ENCODE measurements at regions not wholly inside any gene's neighbourhood (a gene's known extent, or its start where the extent isn't known, plus 50 kb on each side); places are given as distances from the start of the nearest gene placed in this dataset.

DNA sequence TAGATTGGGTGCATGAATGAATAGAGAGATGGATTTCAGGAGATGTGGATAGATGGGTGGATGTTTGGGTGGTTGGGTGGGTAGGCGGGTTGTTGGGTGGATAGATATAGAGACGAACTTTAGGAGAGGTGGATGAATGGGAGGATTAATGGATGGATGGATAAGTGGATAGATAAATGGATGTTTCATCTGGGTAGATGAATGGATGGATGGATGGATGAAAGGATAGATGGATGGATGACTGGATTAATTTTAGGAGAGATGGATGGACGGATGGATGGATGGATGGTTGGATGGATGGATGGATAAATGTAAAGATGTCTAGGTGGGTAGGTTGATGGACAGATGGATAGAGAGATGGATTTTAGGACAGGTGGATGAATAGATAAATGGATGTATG, 511.3 kb downstream of the MIAT start:
- DNase-seq (ENCODE audit: low read depth, low spot score): no peak

DNA sequence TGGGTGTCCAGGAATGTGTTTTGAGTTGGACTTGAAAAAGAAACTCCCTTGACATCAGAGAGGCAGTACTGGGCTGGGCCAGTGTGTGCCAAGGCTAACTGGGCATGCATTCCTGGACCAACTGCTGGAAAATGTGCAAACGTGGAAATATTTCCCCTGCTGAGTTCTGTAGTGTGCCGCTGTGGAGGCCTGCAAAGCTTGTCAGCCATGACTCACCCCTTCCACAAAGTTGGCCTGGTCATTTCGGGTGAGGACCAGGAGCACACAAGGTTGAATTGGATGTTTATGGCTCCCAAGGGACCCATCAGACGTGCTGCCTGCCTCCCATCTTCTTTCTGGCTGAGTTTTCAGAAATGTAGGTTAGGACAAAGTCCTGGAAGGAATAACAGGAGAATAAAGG, 513.1 kb downstream of the MIAT start:
- no peak for DNase-seq (ENCODE audit: low read depth, low spot score)

DNA sequence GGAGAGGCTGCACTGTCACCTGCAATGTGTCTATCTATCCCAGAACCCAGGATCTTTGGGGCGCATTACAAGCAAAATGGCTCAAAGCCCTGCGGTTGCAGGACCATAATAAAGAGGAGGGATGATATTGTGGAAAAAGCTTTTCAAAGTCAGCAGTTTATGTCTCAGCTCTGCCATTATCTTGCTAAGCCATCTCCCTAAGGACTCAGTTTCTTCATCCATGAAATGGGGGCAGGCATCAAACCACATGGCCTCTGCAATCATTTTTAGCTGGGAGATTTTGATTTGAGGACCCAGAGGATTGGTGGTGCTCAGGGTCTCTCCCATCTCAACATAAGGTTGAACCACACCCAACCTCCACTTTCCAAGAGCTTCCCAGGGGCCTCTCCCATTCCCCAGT, 513.8 kb downstream of the MIAT start:
- no peak for DNase-seq (ENCODE audit: low read depth, low spot score)

DNA sequence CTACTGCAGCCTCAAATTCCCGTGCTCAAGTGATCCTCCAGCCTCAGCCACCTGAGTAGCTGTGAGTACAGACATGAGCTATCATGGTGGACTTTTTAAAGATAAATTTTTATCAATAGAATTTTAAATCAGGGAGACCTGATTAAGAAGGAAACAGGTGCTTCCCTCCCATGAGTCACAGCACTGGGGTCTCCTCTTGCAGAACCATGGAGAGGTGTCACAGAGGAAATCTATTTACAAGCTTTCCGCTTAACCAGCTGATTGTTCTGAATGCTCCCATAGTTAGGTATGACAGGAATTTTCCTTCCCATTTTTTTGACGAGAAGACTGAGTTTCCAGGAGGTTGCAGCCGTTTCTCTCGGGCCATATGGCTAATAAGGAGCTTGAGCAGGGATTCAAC, 516.1 kb downstream of the MIAT start:
- no peak for DNase-seq (ENCODE audit: low read depth, low spot score)

DNA sequence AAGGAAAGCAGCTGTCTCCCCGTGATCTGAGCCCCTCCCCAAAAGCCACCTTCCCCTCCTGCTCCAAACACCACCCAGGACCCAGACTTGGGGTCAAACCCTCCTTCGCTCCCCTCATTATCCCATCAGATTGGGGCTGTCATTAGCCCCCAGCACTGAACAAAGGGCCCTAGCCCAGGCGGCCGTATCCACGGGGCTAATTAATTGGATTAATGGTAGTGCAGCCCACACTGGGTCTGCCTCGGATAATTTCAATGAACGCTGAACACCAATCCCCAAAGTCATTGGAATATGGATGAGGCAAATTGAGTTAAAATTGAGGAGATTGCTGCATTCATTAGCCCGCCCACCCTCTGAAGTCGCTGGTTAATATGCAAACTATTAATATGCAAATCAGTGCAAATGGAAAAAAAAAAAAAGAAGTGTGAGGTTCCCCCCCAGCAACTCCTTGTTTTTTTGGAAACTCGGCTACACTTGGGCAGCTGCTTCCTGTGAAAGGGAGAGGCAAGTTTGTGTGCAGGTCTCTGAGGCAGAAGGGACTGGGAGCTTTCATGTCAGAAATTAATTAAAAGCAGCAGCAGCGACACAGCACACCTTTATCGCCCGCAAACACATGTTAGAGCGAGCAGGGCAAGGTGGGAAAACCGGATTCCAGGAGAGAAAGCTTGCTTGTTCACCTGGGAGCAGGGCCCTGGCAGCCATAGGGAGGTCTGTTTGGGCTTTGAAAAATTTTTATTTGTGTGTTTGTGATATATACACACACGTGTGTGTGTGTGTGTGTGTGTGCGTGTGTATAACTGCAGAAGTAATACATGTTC, 517.8 kb downstream of the MIAT start:
- no peak for DNase-seq (ENCODE audit: low read depth, low spot score)

DNA sequence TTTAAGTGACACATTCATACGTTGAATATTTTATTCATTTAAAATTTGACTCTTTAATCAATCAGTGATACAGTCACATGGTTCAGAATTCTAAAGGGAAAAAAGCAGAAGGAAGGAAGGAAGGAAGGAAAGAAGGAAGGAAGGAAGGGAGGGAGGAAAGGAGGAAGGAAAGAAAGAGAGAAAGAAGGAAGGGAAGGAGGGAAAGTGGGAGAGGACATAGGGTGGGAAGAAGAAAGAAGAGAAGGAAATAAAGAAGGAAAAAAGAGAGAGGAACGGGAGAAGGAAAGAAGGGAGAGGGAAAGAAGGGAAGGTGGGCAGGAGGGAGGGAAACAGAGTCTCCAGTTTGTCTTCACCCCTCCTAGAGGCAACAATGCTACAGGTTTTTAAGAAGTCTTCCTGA, 518.6 kb downstream of the MIAT start:
- DNase-seq (ENCODE audit: low read depth, low spot score): no peak

DNA sequence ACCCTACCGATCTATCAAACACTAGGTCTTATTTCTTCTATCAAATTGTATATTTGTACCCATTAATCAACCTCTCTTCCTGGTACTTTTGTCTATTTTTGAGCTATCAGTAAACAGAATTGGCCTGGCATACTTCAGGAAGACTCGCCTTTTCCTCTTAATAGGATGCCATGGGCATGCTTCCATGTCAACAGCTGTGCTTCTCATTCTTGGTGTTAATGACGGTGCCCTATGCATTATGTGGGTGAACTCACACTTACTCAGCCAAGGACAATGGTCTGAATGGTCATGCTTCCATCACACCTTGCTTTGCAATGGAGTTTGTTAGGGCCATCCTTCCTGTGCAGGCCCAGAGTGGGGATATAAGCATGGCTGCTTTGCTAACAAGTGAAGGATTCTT, 521.8 kb downstream of the MIAT start:
- no peak for DNase-seq (ENCODE audit: low read depth, low spot score)

DNA sequence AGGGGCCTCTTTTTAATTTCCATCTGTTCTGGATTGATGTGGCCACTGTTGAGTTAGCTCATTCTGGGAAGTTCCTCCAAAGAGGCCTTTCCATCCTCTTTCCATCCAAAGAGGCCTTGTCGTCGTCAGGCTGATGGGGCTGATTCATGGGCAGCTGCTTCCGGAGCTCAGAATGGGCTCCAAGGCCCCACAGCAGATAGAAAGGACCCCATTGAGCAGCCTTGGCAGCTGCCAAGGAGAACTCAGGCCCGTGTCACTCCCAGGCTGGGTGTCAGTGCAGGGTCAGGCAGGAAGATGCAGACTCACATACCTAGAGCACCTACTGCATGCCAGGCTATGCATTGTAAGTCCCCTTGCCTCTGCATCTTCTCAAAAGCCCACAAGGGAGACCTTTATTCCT, 524.1 kb downstream of the MIAT start:
- DNase-seq (ENCODE audit: low read depth, low spot score): no peak

DNA sequence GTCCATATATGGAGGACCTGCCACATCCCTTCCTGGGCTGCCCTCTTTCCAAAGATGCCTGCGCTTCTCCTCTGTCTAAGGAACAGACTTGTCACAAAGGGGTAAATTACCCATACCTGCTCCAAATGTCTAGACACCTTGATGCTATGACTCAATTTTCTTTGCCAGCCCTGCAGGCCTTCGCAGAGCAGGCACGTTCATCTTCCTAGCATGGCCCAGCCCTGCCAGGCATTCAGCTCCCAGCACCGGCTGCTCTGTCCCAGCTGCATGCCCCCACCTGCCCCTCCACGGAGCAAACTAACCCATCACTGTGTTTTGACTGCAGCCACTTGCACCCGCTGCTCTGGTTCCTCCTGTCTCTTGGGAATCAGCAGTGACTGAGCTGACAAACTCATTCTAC, 526.1 kb downstream of the MIAT start:
- DNase-seq (ENCODE audit: low read depth, low spot score): no peak

DNA sequence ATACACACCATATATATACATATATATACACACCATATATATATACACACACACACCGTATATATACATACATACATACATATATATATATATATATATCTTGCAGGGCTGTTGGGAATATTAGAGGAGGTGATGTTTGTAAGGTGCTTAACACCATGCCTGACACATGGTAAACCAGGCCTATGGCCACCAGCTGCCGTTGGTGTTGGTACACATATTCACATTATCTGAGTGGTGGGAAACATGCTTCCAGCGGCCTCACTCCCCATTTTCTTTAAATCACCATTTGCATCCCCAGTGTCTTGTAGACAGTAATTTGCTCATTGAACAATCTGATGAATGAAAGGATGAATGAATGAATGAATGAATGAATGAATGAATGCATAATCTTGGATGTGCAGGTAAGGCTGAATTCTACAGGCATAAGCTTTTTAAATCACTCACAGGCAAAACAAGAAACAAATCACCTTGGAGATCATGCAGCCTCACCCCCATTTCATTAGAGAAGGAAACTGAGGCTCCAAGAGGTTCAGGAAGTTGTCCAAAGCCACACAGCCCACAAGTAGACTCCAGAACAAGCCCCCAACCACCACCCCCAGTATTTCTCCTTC, 527.8 kb downstream of the MIAT start:
- DNase-seq (ENCODE audit: low read depth, low spot score): no peak

DNA sequence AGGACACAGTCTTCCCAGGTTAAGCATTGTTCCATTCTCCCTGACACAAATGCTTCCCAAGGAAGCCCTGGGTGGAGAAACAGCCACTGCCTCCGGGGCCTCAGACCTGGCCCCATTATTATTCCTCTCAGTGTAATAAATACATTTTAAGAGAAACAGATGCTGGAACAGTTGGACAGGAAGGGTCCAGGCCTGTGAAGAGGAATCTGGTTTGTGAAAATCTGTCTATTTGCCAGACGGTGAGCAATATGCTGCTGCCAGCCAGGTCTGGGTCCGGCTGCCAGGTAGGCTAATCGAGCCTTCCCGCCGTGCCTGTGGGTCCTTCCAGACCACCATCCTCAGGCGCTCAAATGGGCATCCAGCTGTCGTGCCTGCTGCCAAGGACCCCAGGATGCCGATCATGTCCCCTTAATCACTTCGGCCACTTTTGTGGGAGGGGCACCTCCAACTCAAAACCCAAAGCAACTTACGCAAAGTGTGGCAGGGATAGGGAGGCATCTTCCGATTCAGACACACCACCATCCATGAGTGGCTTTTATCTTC, 528.4 kb downstream of the MIAT start:
- DNase-seq (ENCODE audit: low read depth, low spot score): no peak

DNA sequence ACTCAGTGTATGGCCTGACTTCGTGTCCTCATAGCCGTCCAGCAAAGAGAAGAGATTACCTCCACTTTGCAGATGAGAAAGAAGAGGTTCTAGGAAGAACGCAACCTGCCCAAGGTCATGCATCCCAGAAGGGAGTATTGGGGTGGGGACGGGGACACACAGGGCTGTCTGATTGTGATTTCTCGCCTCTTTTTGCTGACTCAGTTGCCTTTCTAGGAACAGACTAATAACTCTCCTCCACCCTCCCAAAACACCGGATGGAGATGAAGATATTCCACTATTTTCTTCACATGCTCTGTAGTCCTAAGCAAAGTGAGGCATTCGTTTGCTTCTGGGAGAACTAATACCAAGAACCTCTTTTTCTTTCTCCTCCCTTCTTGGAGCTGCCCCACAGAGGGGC, 529.3 kb downstream of the MIAT start:
- DNase-seq (ENCODE audit: low read depth, low spot score): no peak

DNA sequence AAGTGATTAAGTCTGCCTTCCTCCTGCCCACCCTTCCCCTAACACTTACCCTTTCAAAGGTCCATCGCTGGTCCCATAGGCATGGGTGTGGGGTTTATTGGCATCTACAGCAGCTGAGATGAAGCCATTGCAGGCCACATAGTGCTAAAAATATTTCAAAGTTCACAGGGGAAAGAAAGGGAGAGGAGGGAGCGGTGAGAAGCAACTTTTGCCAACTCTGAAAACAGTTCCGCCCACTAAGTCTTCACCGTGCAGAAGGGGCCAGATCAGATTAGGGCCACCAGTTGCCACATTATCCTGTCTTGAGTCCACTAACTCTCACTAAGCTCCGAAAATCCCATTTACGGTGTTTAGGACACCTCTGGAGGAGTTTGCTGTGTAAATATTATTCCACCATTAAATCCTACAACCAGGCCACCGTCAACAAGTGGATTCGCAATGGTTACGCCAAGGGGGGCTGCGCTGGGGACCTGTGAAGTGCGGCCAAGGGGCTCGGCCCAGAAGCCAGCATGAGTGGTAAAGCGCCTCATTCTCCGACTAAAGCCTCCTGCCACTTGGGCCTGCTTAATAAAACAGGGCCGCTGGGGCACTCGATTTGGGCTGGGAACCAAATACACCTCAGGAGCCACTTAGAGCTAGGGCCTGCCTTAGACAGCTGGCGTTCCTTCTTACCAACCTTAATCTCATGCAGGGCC, 534.9 kb downstream of the MIAT start:
- no peak for DNase-seq (ENCODE audit: low read depth, low spot score)

DNA sequence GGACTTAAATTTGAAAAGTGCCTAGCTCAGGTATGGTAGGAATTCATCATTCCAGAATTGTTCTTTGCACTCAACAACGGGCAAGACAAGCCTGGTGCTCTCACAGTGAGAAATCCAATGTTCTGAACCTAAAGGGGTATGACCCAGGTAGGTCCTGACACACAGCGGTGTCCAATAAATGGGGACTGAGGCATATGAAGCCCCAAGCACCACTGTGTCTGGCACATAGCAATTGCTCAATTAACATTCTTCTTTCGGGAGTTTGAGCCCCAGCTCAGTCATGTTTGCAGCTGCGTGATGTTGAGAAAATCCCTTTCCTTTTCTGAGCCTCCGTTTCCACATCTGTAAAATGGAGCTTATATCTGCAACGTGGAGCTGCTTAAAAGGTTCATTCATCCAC, 535.8 kb downstream of the MIAT start:
- no peak for DNase-seq (ENCODE audit: low read depth, low spot score)

DNA sequence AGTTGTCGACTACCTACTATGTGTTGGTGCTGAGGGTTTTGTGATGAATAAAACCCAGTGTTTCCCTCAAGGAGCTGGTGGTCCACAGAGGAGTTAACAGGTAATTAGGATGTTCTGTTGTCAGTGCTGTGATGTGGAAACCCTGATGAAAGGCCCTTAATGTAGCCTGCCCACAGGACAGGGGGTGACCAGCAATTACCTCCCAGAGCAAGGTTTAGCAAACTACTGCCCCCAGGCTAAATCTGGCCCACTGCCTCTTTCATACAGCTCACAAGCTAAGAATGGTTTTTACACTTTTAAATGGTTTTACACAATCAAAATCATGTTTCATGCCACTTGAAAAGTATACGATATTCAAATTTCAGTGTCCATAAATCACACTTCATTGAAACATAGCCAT, 536.2 kb downstream of the MIAT start:
- DNase-seq (ENCODE audit: low read depth, low spot score): no peak

DNA sequence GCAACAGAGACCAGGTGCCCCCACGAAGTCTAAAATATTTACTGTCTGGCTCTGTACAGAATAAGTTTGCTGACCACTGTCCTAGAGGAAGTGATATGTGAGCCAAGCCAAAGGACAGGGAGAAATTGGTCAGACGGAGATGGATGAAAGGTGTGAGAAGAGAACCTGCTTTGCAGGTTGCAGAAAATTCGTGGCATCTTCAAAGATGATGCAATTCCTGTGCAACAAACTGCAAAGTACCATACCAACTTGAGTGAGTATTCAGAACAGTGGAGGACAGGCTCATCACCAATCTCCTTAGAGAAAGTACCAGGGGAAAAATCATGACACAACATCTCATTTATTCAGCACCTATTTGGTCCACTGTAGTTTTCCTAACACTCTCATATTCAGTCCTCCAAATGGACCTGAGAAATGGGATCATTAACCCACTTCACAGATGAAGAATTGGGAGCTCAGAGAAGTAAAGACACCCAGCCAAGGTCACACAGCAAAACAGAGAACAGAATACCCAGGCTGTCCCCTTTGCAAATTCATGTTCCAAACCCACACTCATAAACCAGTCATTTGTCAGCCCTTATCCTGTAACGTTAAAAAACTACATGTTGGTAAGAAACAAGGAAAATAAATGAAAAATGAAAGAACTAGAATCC, 536.8 kb downstream of the MIAT start:
- DNase-seq (ENCODE audit: low read depth, low spot score): no peak

DNA sequence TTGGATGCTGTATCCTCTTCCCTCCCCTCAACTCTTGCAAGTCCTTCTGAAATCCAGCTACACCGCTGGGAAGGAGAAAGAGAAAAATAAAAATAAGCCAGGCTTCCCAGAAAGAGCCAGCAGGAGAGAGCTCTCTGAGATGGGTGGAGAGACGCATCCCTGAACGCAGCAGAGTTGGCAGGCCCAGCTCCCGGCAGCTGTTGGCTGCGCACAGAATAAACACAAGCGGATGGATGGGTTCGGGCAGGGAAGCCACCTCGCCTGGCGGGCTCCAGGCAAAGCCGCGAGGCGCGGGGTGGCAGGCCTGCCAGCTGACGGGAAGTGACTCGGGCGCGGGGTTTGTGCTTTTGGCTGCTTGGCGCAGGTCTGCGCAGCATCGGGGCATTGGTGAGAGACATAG, 537.7 kb downstream of the MIAT start:
- DNase-seq (ENCODE audit: low read depth, low spot score): no peak

DNA sequence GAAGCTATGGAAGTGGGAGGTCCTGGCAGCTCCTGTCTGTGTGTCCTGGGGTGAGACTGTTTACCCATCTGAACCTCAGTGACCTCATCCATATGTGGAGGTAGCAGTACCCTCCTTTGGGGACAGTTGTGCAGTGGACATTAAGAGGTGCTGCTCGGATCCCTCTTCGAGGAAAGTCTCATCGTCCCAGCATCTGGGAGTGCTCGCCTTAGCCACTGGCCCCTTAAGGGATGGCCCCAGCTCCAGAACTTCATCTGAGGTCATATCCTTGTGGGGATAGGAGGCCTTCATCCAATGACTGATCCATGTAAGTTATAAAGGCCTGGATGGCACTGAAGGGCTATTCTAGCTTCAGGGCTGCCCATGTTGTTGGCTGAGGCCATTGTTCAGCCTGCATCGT, 538.1 kb downstream of the MIAT start:
- no peak for DNase-seq (ENCODE audit: low read depth, low spot score)

DNA sequence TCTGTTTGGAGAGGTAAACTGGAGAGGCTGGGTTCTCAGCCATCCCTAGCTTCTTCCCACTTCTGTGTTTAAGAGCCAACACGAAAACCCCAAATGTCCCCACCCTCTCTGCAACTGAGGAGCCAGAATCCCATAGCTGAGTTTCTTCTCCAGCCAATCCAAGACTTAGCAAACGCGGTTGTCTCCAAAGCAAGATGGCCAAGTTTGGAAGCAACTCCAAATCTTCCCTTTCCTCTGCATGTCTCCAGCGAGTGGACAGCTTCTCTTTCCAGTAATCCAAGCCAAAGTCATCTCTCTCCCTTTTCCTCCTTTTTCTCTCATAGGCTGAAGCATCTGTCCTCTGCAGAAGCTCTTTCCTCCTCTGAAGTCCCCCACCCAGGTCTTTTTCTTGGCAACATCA, 539.2 kb downstream of the MIAT start:
- DNase-seq (ENCODE audit: low read depth, low spot score): no peak

DNA sequence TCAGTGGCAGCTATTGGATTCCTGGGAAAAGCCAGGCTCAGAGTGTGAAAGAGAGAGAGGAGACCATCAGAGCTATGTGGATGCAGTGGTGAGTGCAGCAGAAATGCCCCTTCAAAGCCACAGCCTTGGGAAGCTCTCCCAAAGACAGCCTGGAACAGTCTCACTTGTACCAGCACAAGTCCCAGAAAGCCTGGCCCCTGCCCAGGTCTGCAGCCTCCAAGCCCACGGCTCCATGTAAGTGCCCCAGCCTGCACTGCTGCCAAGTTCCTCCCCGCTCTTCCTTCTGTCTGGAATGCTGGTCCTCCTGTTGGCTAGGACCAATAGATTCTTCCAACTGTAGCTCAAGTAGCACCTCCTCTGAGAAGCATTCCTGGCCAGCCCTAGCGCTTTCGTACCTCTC, 539.7 kb downstream of the MIAT start:
- DNase-seq (ENCODE audit: low read depth, low spot score): no peak

DNA sequence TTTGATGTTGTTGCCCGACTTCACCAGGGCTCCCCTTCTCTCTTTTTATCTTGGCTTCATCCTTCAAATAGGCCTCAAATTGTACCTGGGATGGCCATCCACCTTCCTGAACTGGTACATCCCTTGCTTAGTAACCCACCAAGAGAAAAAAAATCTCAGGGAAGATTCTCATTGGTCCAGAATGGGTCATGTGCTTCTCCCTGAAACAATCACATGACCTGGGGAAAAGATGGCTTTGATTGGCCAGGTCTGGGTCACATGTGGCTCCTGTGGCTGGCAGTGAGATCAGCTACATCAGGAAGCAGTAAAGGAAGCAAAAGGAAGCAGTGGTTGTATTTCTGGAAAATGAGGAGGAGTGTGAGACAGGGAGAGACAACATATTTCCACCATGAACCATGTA, 540.2 kb downstream of the MIAT start:
- DNase-seq (ENCODE audit: low read depth, low spot score): no peak

DNA sequence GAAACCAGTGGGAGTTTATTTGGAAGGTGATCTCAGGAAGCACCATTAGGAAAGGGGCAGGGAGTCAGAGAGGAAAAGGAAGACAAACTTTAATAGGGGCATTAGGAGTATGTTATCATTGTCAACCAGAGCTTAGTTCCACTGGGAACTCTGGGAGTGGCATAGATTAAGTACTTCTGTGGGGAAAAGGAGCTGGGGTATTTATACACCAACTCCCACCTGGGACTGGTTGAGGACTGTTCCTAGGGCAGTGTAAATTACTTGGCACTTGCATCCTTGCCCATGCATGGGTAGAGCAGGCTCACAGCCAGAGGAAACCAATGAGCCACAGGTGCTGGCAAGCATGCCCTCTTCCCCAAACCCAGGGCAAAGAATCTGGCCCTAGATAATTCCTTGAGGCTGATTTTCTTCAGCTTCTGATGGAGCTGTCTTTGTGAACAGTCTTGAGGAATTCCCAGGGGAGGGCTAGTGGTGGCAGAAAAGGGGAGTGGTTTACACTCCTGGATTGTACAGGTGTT, 541.2 kb downstream of the MIAT start:
- no peak for DNase-seq (ENCODE audit: low read depth, low spot score)

Measured in iPS DF 19.7 (cell line).